H1 (cell line): ENCODE measurements at regions not wholly inside any gene's neighbourhood (a gene's known extent, or its start where the extent isn't known, plus 50 kb on each side); places are given as distances from the start of the nearest gene placed in this dataset.

ENCODE experiments used
- ATF2 ChIP-seq: IDR thresholded peaks from 2 replicates; pipeline ENCODE4 v1.6.1; 2012; ENCODE audit warnings: low read length, inconsistent platforms
- CTCF ChIP-seq, 3 experiments: IDR thresholded peaks; 1 replicate in 2 of 3; 2 replicates in 1 of 3; pipeline versions ENCODE4 v1.5.1 to v1.6.1; 2011; ENCODE audit warnings: low read length in 3 of 3, mild to moderate bottlenecking in 3 of 3, inconsistent platforms in 2 of 3, low read depth in 1 of 3, moderate library complexity in 1 of 3; ENCODE audit not compliant: insufficient read depth in 1 of 3; ENCODE audit errors: control extremely low read depth in 1 of 3
- EZH2 ChIP-seq: fragments of 200-600 bp; sonication (generic); IDR thresholded peaks from 2 replicates; pipeline ENCODE4 v1.7.1; 2012; ENCODE audit warnings: low read depth, mild to moderate bottlenecking, moderate library complexity, low read length, inconsistent platforms; ENCODE audit not compliant: severe bottlenecking
- HDAC6 ChIP-seq: IDR thresholded peaks from one replicate; pipeline ENCODE4 v1.7.1; 2012; ENCODE audit warnings: low read depth, mild to moderate bottlenecking, inconsistent platforms, low read length, moderate library complexity
- JUND ChIP-seq: IDR thresholded peaks from 2 replicates; pipeline ENCODE4 v1.6.1; 2011; ENCODE audit warnings: mild to moderate bottlenecking, improper control_type of control experiment, low read length
- RAD21 ChIP-seq, 2 experiments: IDR thresholded peaks in 1 of 2; conservative IDR thresholded peaks in 1 of 2; 2 replicates each; pipeline ENCODE4 v1.6.1; 2011; ENCODE audit warnings: low read depth in 2 of 2, low read length in 2 of 2, improper control_type of control experiment in 1 of 2, inconsistent platforms in 1 of 2, mild to moderate bottlenecking in 1 of 2, moderate library complexity in 1 of 2
- RXRA ChIP-seq: IDR thresholded peaks from 2 replicates; pipeline ENCODE4 v1.6.1; 2011; ENCODE audit warnings: low read depth, mild to moderate bottlenecking, low read length, moderate library complexity; ENCODE audit not compliant: insufficient read depth
- SIN3A ChIP-seq, 2 experiments: IDR thresholded peaks in 1 of 2; conservative IDR thresholded peaks in 1 of 2; 2 replicates each; pipeline ENCODE4 v1.6.1; 2011 to 2012; ENCODE audit warnings: low read length in 2 of 2, improper control_type of control experiment in 1 of 2, low read depth in 1 of 2, mild to moderate bottlenecking in 1 of 2
- SIRT6 ChIP-seq: IDR thresholded peaks from one replicate; pipeline ENCODE4 v1.7.1; 2012; ENCODE audit warnings: low read length, inconsistent platforms

DNA sequence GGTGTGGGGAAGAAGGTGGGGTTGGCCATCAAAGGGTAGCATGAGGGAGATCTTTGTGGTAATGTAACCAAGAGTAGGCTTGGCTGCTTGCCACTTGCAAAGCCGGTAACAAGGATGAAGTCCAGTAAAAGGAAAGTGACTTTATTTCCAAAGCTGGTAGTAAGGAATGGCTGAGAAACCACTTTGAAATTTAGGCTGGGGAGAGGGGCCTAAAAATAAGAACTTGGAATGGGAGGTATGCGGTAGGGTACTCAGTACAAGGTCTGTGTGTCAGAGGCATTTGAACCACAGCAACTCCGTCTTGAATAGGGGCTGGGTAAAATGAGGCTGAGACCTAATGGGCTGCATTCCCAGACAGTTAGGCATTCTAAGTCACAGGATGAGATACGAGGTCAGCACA, 216.0 kb upstream of the ISX start:
- no peak for TF ChIP-seq EZH2
- no peak for TF ChIP-seq RAD21 (IDR thresholded peaks at IDR 0.05 in 1 of 2, conservative IDR thresholded peaks at IDR 0.05 in 1 of 2; ENCODE audit: low read depth in 2 of 2, low read length in 2 of 2)
- no peak for TF ChIP-seq CTCF (IDR thresholded peaks at IDR 0.05; ENCODE audit: control extremely low read depth in 1 of 3, insufficient read depth in 1 of 3, low read depth in 1 of 3, low read length in 3 of 3)
- no peak for TF ChIP-seq ATF2
- no peak for TF ChIP-seq SIRT6
- no peak for TF ChIP-seq HDAC6
- TF ChIP-seq RXRA, result no peak
- TF ChIP-seq SIN3A (conservative IDR thresholded peaks at IDR 0.05 in 1 of 2, IDR thresholded peaks at IDR 0.05 in 1 of 2; ENCODE audit: low read depth in 1 of 2, low read length in 2 of 2), result no peak
- no peak for TF ChIP-seq JUND
